HepG2 (cell line): ENCODE measurements at regions not wholly inside any gene's neighbourhood (a gene's known extent, or its start where the extent isn't known, plus 50 kb on each side); places are given as distances from the start of the nearest gene placed in this dataset.

Experiments used
- ATAC-seq: fragments of 200-7000 bp; cut with Tn5 transposase; 3 replicates; pipeline ENCODE4 v1.9.1; 2020; ENCODE audit warnings: mild to moderate bottlenecking, moderate library complexity
- BruUV-seq: library from RNA; stranded (reverse); fragments of 400-500 nt; replicated peaks from 2 replicates; lab custom pipeline; 2021; lab: Mats Ljungman, UMichigan
- CTCF ChIA-PET: fragments of 300-600 bp; formaldehyde crosslinking; extraction: SDS; loops from one replicate; lab custom pipeline; 2021; ENCODE audit warnings: low total read pairs, inconsistent platforms, low intra/inter-chr PET ratio; lab: Yijun Ruan, JAX
- POLR2A ChIA-PET: fragments of 350-600 bp; sonication (Branson Sonifier 250); formaldehyde crosslinking; loops from one replicate; lab custom pipeline; 2020; ENCODE audit warnings: antibody characterized with exemption, inconsistent platforms; lab: Yijun Ruan, JAX
- DNase-seq: peaks from one replicate; pipeline ENCODE4 v3.0.0-alpha.2; 2015; ENCODE audit warnings: low spot score
- FAIRE-seq: peaks from 3 replicates; lab custom pipeline; 2011; peaks lifted over from hg19 to GRCh38; lab: Jason Lieb, UNC
- H2AFZ ChIP-seq: one replicate; pipeline ENCODE4 v1.6.1; 2011; ENCODE audit warnings: low read length, inconsistent platforms
- H3K27ac ChIP-seq: fragments of 300-600 bp; 3 replicates; pipeline ENCODE4 v1.8.0; 2011; ENCODE audit warnings: mixed run types, mild to moderate bottlenecking, mixed read lengths, low read length, inconsistent platforms; ENCODE audit not compliant: insufficient read depth; ENCODE audit errors: extremely low read length
- H3K27me3 ChIP-seq, 2 experiments: fragments of 200-600 bp in 1 of 2; 2 replicates in 1 of 2; 3 replicates in 1 of 2; pipeline versions ENCODE4 v1.6.0 to v1.8.0; 2011; ENCODE audit warnings: low read length in 2 of 2, mild to moderate bottlenecking in 2 of 2, moderate library complexity in 2 of 2, inconsistent platforms in 1 of 2; ENCODE audit not compliant: insufficient read depth in 2 of 2, control insufficient read depth in 1 of 2
- H3K36me3 ChIP-seq, 2 experiments: fragments of 200-600 bp in 1 of 2; replicated peaks in 1 of 2; 2 replicates in 1 of 2; 3 replicates in 1 of 2; pipeline versions ENCODE4 v1.5.1 to v1.8.0; 2011; ENCODE audit warnings: low read length in 2 of 2, inconsistent platforms in 1 of 2; ENCODE audit not compliant: insufficient read depth in 2 of 2, control insufficient read depth in 1 of 2
- H3K4me1 ChIP-seq: 2 replicates; pipeline ENCODE4 v1.5.1; 2012; ENCODE audit warnings: low read length, inconsistent platforms; ENCODE audit not compliant: insufficient read depth
- H3K4me2 ChIP-seq: 2 replicates; pipeline ENCODE4 v1.6.0; 2011; ENCODE audit warnings: low read depth, low read length, inconsistent platforms
- H3K4me3 ChIP-seq, 3 experiments: fragments of 200-600 bp in 1 of 3; sonication (generic), shearing (Covaris generic) in 1 of 3; replicated peaks in 1 of 3; 2 replicates each; pipeline ENCODE4 v1.5.1; 2011 to 2016; ENCODE audit warnings: low read length in 3 of 3, inconsistent platforms in 2 of 3, low read depth in 2 of 3, mild to moderate bottlenecking in 2 of 3, control low read depth in 1 of 3, mixed read lengths in 1 of 3; ENCODE audit not compliant: insufficient read depth in 1 of 3
- H3K79me2 ChIP-seq: one replicate; pipeline ENCODE4 v1.6.1; 2011; ENCODE audit warnings: low read length, inconsistent platforms; ENCODE audit not compliant: insufficient read depth
- H3K9ac ChIP-seq: 2 replicates; pipeline ENCODE4 v1.6.0; 2011; ENCODE audit warnings: mild to moderate bottlenecking, low read depth, low read length, inconsistent platforms; ENCODE audit not compliant: insufficient read depth
- H3K9me3 ChIP-seq: 2 replicates; pipeline ENCODE4 v1.5.1; 2012; ENCODE audit warnings: mild to moderate bottlenecking, low read length
- H4K20me1 ChIP-seq: 2 replicates; pipeline ENCODE4 v1.6.0; 2011; ENCODE audit warnings: inconsistent platforms, mild to moderate bottlenecking, low read length, moderate library complexity; ENCODE audit not compliant: insufficient read depth
- CBX1 ChIP-seq: IDR thresholded peaks from one replicate; pipeline ENCODE4 v1.6.1; 2016; ENCODE audit warnings: antibody characterized with exemption, low read depth
- JARID2 ChIP-seq: sonication (generic); formaldehyde crosslinking; IDR thresholded peaks from 2 replicates; pipeline ENCODE4 v1.8.1; 2023; ENCODE audit warnings: missing genetic modification reagents, inconsistent platforms; ENCODE audit not compliant: insufficient replicate concordance
- MIER3 ChIP-seq: IDR thresholded peaks from 2 replicates; pipeline ENCODE4 v1.6.1; 2016; ENCODE audit warnings: missing compliant biosample characterization, borderline replicate concordance
- RFXANK ChIP-seq: IDR thresholded peaks from 2 replicates; pipeline ENCODE4 v1.6.1; 2016
- ZFX ChIP-seq: sonication (generic); formaldehyde crosslinking; IDR thresholded peaks from 2 replicates; pipeline ENCODE4 v1.4.0; 2020; ENCODE audit warnings: mild to moderate bottlenecking, low read depth, missing genetic modification reagents, moderate library complexity
- ZKSCAN5 ChIP-seq: sonication (generic); formaldehyde crosslinking; IDR thresholded peaks from 2 replicates; pipeline ENCODE4 v1.5.1; 2020; ENCODE audit warnings: mild to moderate bottlenecking, missing genetic modification reagents
- ZNF264 ChIP-seq: sonication (generic); formaldehyde crosslinking; IDR thresholded peaks from 2 replicates; pipeline ENCODE4 v1.4.0; 2020; ENCODE audit warnings: missing genetic modification reagents
- ZNF510 ChIP-seq: sonication (generic); formaldehyde crosslinking; IDR thresholded peaks from 2 replicates; pipeline ENCODE4 v1.4.0; 2020; ENCODE audit warnings: low read depth, mild to moderate bottlenecking, missing genetic modification reagents
- ZNF564 ChIP-seq: sonication (generic); formaldehyde crosslinking; IDR thresholded peaks from 2 replicates; pipeline ENCODE4 v1.8.1; 2023; ENCODE audit warnings: mild to moderate bottlenecking, missing genetic modification reagents
- ZNF746 ChIP-seq: sonication (generic); formaldehyde crosslinking; IDR thresholded peaks from 2 replicates; pipeline ENCODE4 v1.8.0; 2022; ENCODE audit warnings: mild to moderate bottlenecking, missing genetic modification reagents
- in situ Hi-C: cut with HindIII; loops from 2 replicates; pipeline ENCODE4 v1.10.0; 2017; ENCODE audit warnings: low pct_unique_long_range_greater_than_20kb; ENCODE audit not compliant: extremely low pct_ligation_motif_present
- intact Hi-C: fragments of 100-400 bp; cut with micrococcal nuclease; formaldehyde crosslinking; loops from one replicate; pipeline ENCODE4 v1.10.0; 2022; ENCODE audit not compliant: unreplicated experiment
- TF ChIP-seq, protein P1 (sequence below): IDR thresholded peaks from 2 replicates; pipeline ENCODE4 v1.6.1; 2016
- TF ChIP-seq, protein P2 (sequence below): sonication (generic); formaldehyde crosslinking; IDR thresholded peaks from 2 replicates; pipeline ENCODE4 v1.8.1; 2022; ENCODE audit warnings: mild to moderate bottlenecking, missing genetic modification reagents
- TF ChIP-seq, protein P3 (sequence below): sonication (generic); formaldehyde crosslinking; IDR thresholded peaks from 2 replicates; pipeline ENCODE4 v1.8.1; 2023; ENCODE audit warnings: mild to moderate bottlenecking, moderate library complexity, missing genetic modification reagents

DNA sequence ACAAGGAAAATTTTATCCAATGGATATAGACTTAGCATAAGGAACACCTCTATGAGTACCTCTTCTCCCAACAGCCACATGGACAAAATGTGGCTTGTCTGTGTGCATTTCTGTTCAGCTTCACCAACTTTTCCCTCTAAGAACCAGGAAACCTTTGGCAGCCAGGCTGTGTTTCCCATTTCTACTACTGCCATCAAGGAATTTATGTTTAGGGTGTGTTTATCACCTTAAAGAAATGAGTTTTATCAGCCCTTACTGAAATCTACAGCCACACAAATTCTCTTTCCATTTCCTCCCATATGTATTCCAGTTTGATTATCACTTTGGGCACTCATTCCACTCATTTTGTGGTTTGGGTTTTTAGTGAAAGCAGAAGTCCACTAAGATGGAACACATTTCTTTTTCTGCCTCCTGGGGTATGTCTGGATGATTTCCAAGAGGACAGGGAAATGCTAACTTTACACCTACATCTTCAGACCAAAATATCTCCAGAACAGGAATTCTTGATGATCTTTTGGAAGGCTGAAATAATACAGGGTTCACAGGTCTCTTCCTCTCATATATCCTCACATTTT lies 82.6 kb upstream of the MAOA start:
- Histone ChIP-seq H3K27me3 (no peaks in the 10 kb centered on the region), H3K79me2 (no peaks in the 10 kb centered on the region), H3K9me3 (no peaks in the 10 kb centered on the region), H3K27ac (no peak overlapping the region), H3K9ac (no peak overlapping the region), H2AFZ (no peak overlapping the region), H3K4me1 (no peaks in the 10 kb centered on the region), H3K4me3 (no peak overlapping the region), H3K36me3 (no peaks in the 10 kb centered on the region), H3K4me2 (no peak overlapping the region), H4K20me1 (no peaks in the 10 kb centered on the region)
- ATAC-seq (no peak), FAIRE-seq (no peak), DNase-seq (no peak)
- BruUV-seq: no TSS peak
- in situ Hi-C loops: loop anchor here (25.0 kb wide), 1 partner anchor 364 kb away; no protein-coding TSS in a partner anchor
- ChIA-PET CTCF (no interaction called here), POLR2A (no interaction called here)
- intact Hi-C loops: no loop called here
- TF ChIP-seq, protein P1, sequence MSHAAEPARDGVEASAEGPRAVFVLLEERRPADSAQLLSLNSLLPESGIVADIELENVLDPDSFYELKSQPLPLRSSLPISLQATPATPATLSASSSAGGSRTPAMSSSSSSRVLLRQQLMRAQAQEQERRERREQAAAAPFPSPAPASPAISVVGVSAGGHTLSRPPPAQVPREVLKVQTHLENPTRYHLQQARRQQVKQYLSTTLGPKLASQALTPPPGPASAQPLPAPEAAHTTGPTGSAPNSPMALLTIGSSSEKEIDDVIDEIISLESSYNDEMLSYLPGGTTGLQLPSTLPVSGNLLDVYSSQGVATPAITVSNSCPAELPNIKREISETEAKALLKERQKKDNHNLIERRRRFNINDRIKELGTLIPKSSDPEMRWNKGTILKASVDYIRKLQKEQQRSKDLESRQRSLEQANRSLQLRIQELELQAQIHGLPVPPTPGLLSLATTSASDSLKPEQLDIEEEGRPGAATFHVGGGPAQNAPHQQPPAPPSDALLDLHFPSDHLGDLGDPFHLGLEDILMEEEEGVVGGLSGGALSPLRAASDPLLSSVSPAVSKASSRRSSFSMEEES (CRISPR knock-in tag): no peak
- TF ChIP-seq ZNF746 (no peak), MIER3 (CRISPR knock-in tag) (no peak), ZNF264 (no peak), JARID2 (CRISPR knock-in tag) (no peak), ZKSCAN5 (CRISPR knock-in tag) (no peak), ZNF564 (no peak), CBX1 (no peak), ZNF510 (CRISPR knock-in tag) (no peak), RFXANK (no peak), ZFX (CRISPR knock-in tag) (no peak)
- TF ChIP-seq, protein P2, sequence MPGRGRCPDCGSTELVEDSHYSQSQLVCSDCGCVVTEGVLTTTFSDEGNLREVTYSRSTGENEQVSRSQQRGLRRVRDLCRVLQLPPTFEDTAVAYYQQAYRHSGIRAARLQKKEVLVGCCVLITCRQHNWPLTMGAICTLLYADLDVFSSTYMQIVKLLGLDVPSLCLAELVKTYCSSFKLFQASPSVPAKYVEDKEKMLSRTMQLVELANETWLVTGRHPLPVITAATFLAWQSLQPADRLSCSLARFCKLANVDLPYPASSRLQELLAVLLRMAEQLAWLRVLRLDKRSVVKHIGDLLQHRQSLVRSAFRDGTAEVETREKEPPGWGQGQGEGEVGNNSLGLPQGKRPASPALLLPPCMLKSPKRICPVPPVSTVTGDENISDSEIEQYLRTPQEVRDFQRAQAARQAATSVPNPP: no peak
- TF ChIP-seq, protein P3, sequence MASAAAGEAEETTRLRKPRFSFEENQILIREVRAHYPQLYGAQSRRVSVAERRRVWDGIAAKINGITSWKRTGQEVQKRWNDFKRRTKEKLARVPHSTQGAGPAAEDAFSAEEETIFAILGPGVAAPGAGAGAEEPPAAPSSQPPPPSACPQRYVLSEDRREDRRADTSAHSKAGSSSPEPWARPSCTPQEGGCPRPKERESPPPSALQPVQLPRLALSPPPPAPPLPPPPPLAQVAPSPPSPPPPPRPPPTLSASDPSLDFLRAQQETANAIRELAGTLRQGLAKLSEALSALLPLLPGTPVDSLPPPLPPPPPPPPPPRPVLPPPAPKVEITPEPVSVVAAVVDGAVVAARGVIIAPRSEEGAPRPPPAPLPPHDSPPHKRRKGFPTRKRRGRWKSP (CRISPR knock-in tag): no peak
